ENCODE measurements at regions not wholly inside any gene's neighbourhood (a gene's known extent, or its start where the extent isn't known, plus 50 kb on each side); places are given as distances from the start of the nearest gene placed in this dataset.

GRCh38 chr21:35412231-35412630, 363.1 kb upstream of the RUNX1 start:
- no peak for TF ChIP-seq GATA3 (IDR thresholded peaks at IDR 0.05; ENCODE audit: low read depth, low read length)
- no peak for TF ChIP-seq GATA2 (IDR thresholded peaks at IDR 0.05; ENCODE audit: low read depth, low read length)

All from SH-SY5Y (cell line).